ENCODE measurements at regions not wholly inside any gene's neighbourhood (a gene's known extent, or its start where the extent isn't known, plus 50 kb on each side); places are given as distances from the start of the nearest gene placed in this dataset.

- TF ChIP-seq CTCF (IDR thresholded peaks at IDR 0.05; ENCODE audit: low read length) = no peak
- no peak for TF ChIP-seq EZH2 (IDR thresholded peaks at IDR 0.05; ENCODE audit: borderline replicate concordance, low read length)
These were observed 84.0 kb upstream of the PRNP start for GRCh38 chr20:4602297-4602631.
